H9 (cell line): ENCODE measurements at regions not wholly inside any gene's neighbourhood (a gene's known extent, or its start where the extent isn't known, plus 50 kb on each side); places are given as distances from the start of the nearest gene placed in this dataset.
A peak's percentile ranks its signal among the peaks of the same experiment; 100 is the strongest.

Experiments used
- DNase-seq: peaks from one replicate; pipeline ENCODE4 v3.0.0-alpha.2; 2017
- H2AFZ ChIP-seq: one replicate; pipeline ENCODE4 v1.6.1; 2013; ENCODE audit warnings: mild to moderate bottlenecking, low read length, control low read depth, moderate library complexity
- H2AK5ac ChIP-seq: 2 replicates; pipeline ENCODE4 v1.6.1; 2013; ENCODE audit warnings: low read length, control low read depth, mixed read lengths; ENCODE audit not compliant: insufficient read length
- H2BK120ac ChIP-seq: one replicate; pipeline ENCODE4 v1.6.1; 2013; ENCODE audit warnings: low read depth, mild to moderate bottlenecking, low read length, control low read depth, inconsistent platforms; ENCODE audit not compliant: poor library complexity, severe bottlenecking
- H2BK12ac ChIP-seq: 2 replicates; pipeline ENCODE4 v1.6.1; 2013; ENCODE audit warnings: low read length, control low read depth, mixed read lengths, low read depth; ENCODE audit not compliant: insufficient read length
- H2BK15ac ChIP-seq: 2 replicates; pipeline ENCODE4 v1.6.1; 2013; ENCODE audit warnings: low read depth, low read length, control low read depth
- H2BK20ac ChIP-seq: one replicate; pipeline ENCODE4 v1.6.1; 2013; ENCODE audit warnings: low read depth, mild to moderate bottlenecking, low read length, control low read depth, inconsistent platforms; ENCODE audit not compliant: poor library complexity, severe bottlenecking
- H2BK5ac ChIP-seq: 2 replicates; pipeline ENCODE4 v1.6.1; 2013; ENCODE audit warnings: low read length, control low read depth, mixed read lengths; ENCODE audit not compliant: insufficient read length
- H3K14ac ChIP-seq: 2 replicates; pipeline ENCODE4 v1.6.1; 2013; ENCODE audit warnings: low read length, control low read depth; ENCODE audit not compliant: insufficient read depth
- H3K18ac ChIP-seq: 2 replicates; pipeline ENCODE4 v1.6.1; 2013; ENCODE audit warnings: low read depth, mild to moderate bottlenecking, mixed read lengths, low read length, control low read depth; ENCODE audit not compliant: insufficient read length
- H3K23ac ChIP-seq: 2 replicates; pipeline ENCODE4 v1.6.1; 2013; ENCODE audit warnings: low read length, control low read depth, mixed read lengths, low read depth; ENCODE audit not compliant: insufficient read length
- H3K23me2 ChIP-seq: 2 replicates; pipeline ENCODE4 v1.6.1; 2013; ENCODE audit warnings: low read depth, mild to moderate bottlenecking, mixed read lengths, low read length, control low read depth; ENCODE audit not compliant: insufficient read length, poor library complexity, severe bottlenecking
- H3K27ac ChIP-seq: 2 replicates; pipeline ENCODE4 v1.5.1; 2013; ENCODE audit warnings: low read length, control low read depth, mixed read lengths, low read depth; ENCODE audit not compliant: insufficient read length
- H3K27me3 ChIP-seq: 2 replicates; pipeline ENCODE4 v1.6.1; 2013; ENCODE audit warnings: low read length, control low read depth, inconsistent platforms; ENCODE audit not compliant: insufficient read depth
- H3K4ac ChIP-seq: 2 replicates; pipeline ENCODE4 v1.6.1; 2013; ENCODE audit warnings: low read depth, mild to moderate bottlenecking, control low read depth, inconsistent platforms, low read length, moderate library complexity
- H3K4me1 ChIP-seq: 2 replicates; pipeline ENCODE4 v1.6.1; 2013; ENCODE audit warnings: low read length, control low read depth, inconsistent platforms; ENCODE audit not compliant: insufficient read depth
- H3K4me2 ChIP-seq: 2 replicates; pipeline ENCODE4 v1.6.1; 2013; ENCODE audit warnings: low read length, control low read depth, mixed read lengths; ENCODE audit not compliant: insufficient read length, insufficient read depth
- H3K56ac ChIP-seq: 2 replicates; pipeline ENCODE4 v1.6.1; 2013; ENCODE audit warnings: low read depth, mild to moderate bottlenecking, mixed read lengths, low read length, control low read depth; ENCODE audit not compliant: insufficient read length
- H3K79me1 ChIP-seq: 2 replicates; pipeline ENCODE4 v1.6.1; 2013; ENCODE audit warnings: low read depth, mild to moderate bottlenecking, moderate library complexity, low read length, control low read depth, inconsistent platforms; ENCODE audit not compliant: insufficient read depth, poor library complexity, severe bottlenecking
- H3K79me2 ChIP-seq: 2 replicates; pipeline ENCODE4 v1.6.1; 2013; ENCODE audit warnings: low read length, control low read depth, inconsistent platforms; ENCODE audit not compliant: insufficient read depth
- H3K9ac ChIP-seq: 2 replicates; pipeline ENCODE4 v1.6.1; 2013; ENCODE audit warnings: low read length, control low read depth, mixed read lengths; ENCODE audit not compliant: insufficient read length; ENCODE audit errors: extremely low read depth
- H3K9me3 ChIP-seq: one replicate; pipeline ENCODE4 v1.6.1; 2013; ENCODE audit warnings: low read depth, low read length, inconsistent platforms; ENCODE audit not compliant: control insufficient read depth
- H3T11ph ChIP-seq: one replicate; pipeline ENCODE4 v1.6.1; 2013; ENCODE audit warnings: mild to moderate bottlenecking, low read length, control low read depth, inconsistent platforms
- H4K20me1 ChIP-seq: one replicate; pipeline ENCODE4 v1.6.1; 2013; ENCODE audit not compliant: control insufficient read depth, insufficient read length, insufficient read depth
- H4K5ac ChIP-seq: 2 replicates; pipeline ENCODE4 v1.6.1; 2013; ENCODE audit warnings: low read depth, mild to moderate bottlenecking, mixed read lengths, low read length, control low read depth; ENCODE audit not compliant: insufficient read length
- H4K8ac ChIP-seq: replicated peaks from 2 replicates; pipeline ENCODE4 v1.6.1; 2013; ENCODE audit warnings: low read length, control low read depth, mixed read lengths, low read depth; ENCODE audit not compliant: insufficient read length
- H4K91ac ChIP-seq: 2 replicates; pipeline ENCODE4 v1.6.1; 2013; ENCODE audit warnings: low read depth, mild to moderate bottlenecking, moderate library complexity, mixed read lengths, low read length, control low read depth; ENCODE audit not compliant: insufficient read length
- H3K27ac Mint-ChIP-seq, 3 experiments: 2 replicates in 2 of 3; 3 replicates in 1 of 3; pipeline ENCODE4 v1.8.0; 2020 to 2021; ENCODE audit warnings: mixed read lengths in 3 of 3, mild to moderate bottlenecking in 1 of 3, moderate library complexity in 1 of 3
- H3K27me3 Mint-ChIP-seq: 2 replicates; pipeline ENCODE4 v1.8.0; 2021; ENCODE audit warnings: low read depth, mild to moderate bottlenecking, moderate library complexity, mixed read lengths
- H3K36me3 Mint-ChIP-seq, 3 experiments: 2 replicates in 2 of 3; 3 replicates in 1 of 3; pipeline ENCODE4 v1.8.0; 2020 to 2021; ENCODE audit warnings: low read depth in 3 of 3, mixed read lengths in 3 of 3; ENCODE audit not compliant: insufficient read depth in 1 of 3
- H3K4me1 Mint-ChIP-seq, 2 experiments: 2 replicates each; pipeline ENCODE4 v1.8.0; 2020; ENCODE audit warnings: mixed read lengths in 2 of 2
- H3K4me3 Mint-ChIP-seq, 2 experiments: 2 replicates in 1 of 2; 3 replicates in 1 of 2; pipeline ENCODE4 v1.8.0; 2020 to 2021; ENCODE audit warnings: mild to moderate bottlenecking in 2 of 2, mixed read lengths in 2 of 2, moderate library complexity in 1 of 2
- H3K9me3 Mint-ChIP-seq, 2 experiments: 2 replicates in 1 of 2; 3 replicates in 1 of 2; pipeline ENCODE4 v1.8.0; 2020; ENCODE audit warnings: mild to moderate bottlenecking in 2 of 2, mixed read lengths in 2 of 2, moderate library complexity in 1 of 2
- WGBS: extraction: QIAGEN DNeasy Blood & Tissue Kit; methylation state at CpG from one replicate; pipeline ENCODE4 v1.1.7; 2013; ENCODE audit warnings: missing lambda C conversion rate, low lambda C conversion rate, mixed read lengths; ENCODE audit not compliant: insufficient read length; ENCODE audit errors: extremely low coverage; 5-methylcytosine and 5-hydroxymethylcytosine counted together
- TF ChIP-seq, protein P1 (sequence below): fragments of 200-600 bp; sonication (generic); conservative IDR thresholded peaks from 3 replicates; pipeline ENCODE4 v1.8.0; 2021; ENCODE audit warnings: antibody characterized with exemption, mild to moderate bottlenecking

DNA sequence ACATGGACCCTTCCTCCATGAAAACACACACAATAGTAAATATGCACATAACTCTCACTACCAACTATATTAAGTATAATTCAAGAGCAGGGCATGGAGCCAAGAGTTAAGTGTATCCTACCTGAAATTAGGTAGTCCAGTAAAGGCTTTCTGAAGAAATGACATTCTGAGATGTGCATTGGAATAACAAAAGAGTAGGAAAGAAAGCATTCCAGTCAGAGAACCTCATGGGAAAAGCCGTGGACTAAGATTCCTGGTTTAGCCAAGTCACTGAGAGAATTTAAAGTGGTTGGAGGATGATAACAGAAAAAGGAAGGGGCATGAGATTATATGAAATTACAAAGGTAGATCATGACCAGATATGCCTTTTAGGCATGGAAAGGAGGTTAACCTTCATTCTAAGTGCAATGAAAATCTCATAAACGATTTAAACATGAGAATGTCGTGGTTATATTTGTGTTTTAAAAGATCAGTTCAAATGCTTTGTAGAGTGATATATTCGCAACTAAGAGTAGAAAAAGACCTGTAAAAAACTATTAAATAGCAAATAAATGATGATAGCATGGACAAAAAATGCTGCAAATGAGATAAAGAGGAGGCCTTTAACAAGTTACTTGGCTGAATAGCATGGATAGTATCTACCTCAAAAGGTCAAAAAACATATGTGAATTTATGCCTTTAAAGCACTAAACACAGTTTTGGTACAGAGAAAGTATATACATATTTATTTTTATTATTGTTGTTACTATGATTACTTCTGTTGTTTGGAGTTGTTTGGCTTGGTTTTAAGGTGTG lies 767.4 kb upstream of the GHITM start:
- Mint-ChIP-seq H3K27ac (peak overlapping the region; percentile 6 to 89 (median 55); a peak in 5 of 7 replicates), H3K4me3 (no peak overlapping the region), H3K9me3 (no peaks in the 10 kb centered on the region), H3K36me3 (no peaks in the 10 kb centered on the region), H3K4me1 (peaks cover 7 to 11% of the 10 kb centered on the region in 2 experiments), H3K27me3 (no peaks in the 10 kb centered on the region)
- Histone ChIP-seq H3K23me2 (no peaks in the 10 kb centered on the region), H2BK120ac (no peak overlapping the region), H3K56ac (no peak overlapping the region), H3K4ac (no peak overlapping the region), H3K4me2 (no peak overlapping the region), H3K4me1 (no peaks in the 10 kb centered on the region; the same call in 1 of the 2 replicates), H3K9me3 (no peaks in the 10 kb centered on the region), H2BK5ac (no peak overlapping the region), H2AK5ac (no peak overlapping the region), H3K27me3 (no peaks in the 10 kb centered on the region), H3K27ac (no peak overlapping the region), H2BK15ac (no peak overlapping the region), H2AFZ (no peak overlapping the region), H3T11ph (no peak overlapping the region), H3K18ac (no peak overlapping the region), H4K5ac (no peak overlapping the region), H3K79me1 (no peaks in the 10 kb centered on the region), H4K8ac (no peak overlapping the region), H3K79me2 (no peaks in the 10 kb centered on the region), H2BK20ac (no peak overlapping the region), H3K14ac (no peak overlapping the region), H2BK12ac (no peak overlapping the region), H3K9ac (no peak overlapping the region), H3K23ac (no peak overlapping the region), H4K20me1 (no peaks in the 10 kb centered on the region), H4K91ac (no peak overlapping the region)
- DNase-seq: no peak
- WGBS: no CpG with 5 or more reads among the region's 4 CpGs
- TF ChIP-seq, protein P1, sequence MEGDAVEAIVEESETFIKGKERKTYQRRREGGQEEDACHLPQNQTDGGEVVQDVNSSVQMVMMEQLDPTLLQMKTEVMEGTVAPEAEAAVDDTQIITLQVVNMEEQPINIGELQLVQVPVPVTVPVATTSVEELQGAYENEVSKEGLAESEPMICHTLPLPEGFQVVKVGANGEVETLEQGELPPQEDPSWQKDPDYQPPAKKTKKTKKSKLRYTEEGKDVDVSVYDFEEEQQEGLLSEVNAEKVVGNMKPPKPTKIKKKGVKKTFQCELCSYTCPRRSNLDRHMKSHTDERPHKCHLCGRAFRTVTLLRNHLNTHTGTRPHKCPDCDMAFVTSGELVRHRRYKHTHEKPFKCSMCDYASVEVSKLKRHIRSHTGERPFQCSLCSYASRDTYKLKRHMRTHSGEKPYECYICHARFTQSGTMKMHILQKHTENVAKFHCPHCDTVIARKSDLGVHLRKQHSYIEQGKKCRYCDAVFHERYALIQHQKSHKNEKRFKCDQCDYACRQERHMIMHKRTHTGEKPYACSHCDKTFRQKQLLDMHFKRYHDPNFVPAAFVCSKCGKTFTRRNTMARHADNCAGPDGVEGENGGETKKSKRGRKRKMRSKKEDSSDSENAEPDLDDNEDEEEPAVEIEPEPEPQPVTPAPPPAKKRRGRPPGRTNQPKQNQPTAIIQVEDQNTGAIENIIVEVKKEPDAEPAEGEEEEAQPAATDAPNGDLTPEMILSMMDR: no peak
